IMR-90 (cell line): ENCODE measurements at regions not wholly inside any gene's neighbourhood (a gene's known extent, or its start where the extent isn't known, plus 50 kb on each side); places are given as distances from the start of the nearest gene placed in this dataset.

Source experiments
- ATAC-seq: fragments of 200-7000 bp; cut with Tn5 transposase; 2 replicates; pipeline ENCODE4 v1.9.1; 2020; ENCODE audit warnings: low read depth, mild to moderate bottlenecking, moderate library complexity
- BruUV-seq: library from RNA; stranded (reverse); fragments of 400-500 nt; replicated peaks from 2 replicates; lab custom pipeline; 2021; lab: Mats Ljungman, UMichigan
- CTCF ChIA-PET: fragments of 300-600 bp; formaldehyde crosslinking; extraction: SDS; loops from one replicate; lab custom pipeline; 2021; ENCODE audit warnings: antibody characterized with exemption; lab: Yijun Ruan, JAX
- POLR2A ChIA-PET: fragments of 300-600 bp; sonication (Branson Sonifier 250); formaldehyde crosslinking; loops from one replicate; lab custom pipeline; 2022; ENCODE audit warnings: antibody characterized with exemption; ENCODE audit not compliant: unreplicated experiment; lab: Charles Lee
- DNase-seq: peaks from one replicate; pipeline ENCODE4 v3.0.0; 2013
- H2AFZ ChIP-seq: replicated peaks from 2 replicates; pipeline ENCODE3; 2013; ENCODE audit warnings: low read length, mild to moderate bottlenecking; ENCODE audit not compliant: poor library complexity
- H2AK5ac ChIP-seq: 2 replicates; pipeline ENCODE4 v1.6.1; 2013; ENCODE audit warnings: low read depth, low read length, inconsistent platforms
- H2AK9ac ChIP-seq: replicated peaks from 2 replicates; pipeline ENCODE3; 2013; ENCODE audit warnings: mild to moderate bottlenecking, low read depth, low read length, moderate library complexity; ENCODE audit not compliant: poor library complexity
- H2BK120ac ChIP-seq: 2 replicates; pipeline ENCODE4 v1.6.1; 2013; ENCODE audit warnings: low read depth, low read length, inconsistent platforms
- H2BK15ac ChIP-seq: 3 replicates; pipeline ENCODE4 v1.6.1; 2013; ENCODE audit warnings: low read depth, low read length, inconsistent platforms
- H2BK20ac ChIP-seq: 2 replicates; pipeline ENCODE4 v1.6.1; 2013; ENCODE audit warnings: low read depth, mild to moderate bottlenecking, inconsistent platforms, low read length, moderate library complexity
- H2BK5ac ChIP-seq: 2 replicates; pipeline ENCODE4 v1.6.1; 2013; ENCODE audit warnings: mild to moderate bottlenecking, low read depth, low read length, inconsistent platforms; ENCODE audit not compliant: poor library complexity, severe bottlenecking
- H3K14ac ChIP-seq: replicated peaks from 2 replicates; pipeline ENCODE4 v1.6.1; 2013; ENCODE audit warnings: low read depth, low read length, inconsistent platforms
- H3K18ac ChIP-seq: 2 replicates; pipeline ENCODE4 v1.6.1; 2013; ENCODE audit warnings: low read depth, low read length, control low read depth
- H3K23ac ChIP-seq: 2 replicates; pipeline ENCODE4 v1.6.1; 2013; ENCODE audit warnings: low read depth, low read length, inconsistent platforms
- H3K27ac ChIP-seq: 2 replicates; pipeline ENCODE4 v1.5.1; 2013; ENCODE audit warnings: mild to moderate bottlenecking, control low read depth, low read length; ENCODE audit not compliant: insufficient read depth
- H3K27me3 ChIP-seq: 2 replicates; pipeline ENCODE4 v1.6.1; 2013; ENCODE audit warnings: low read length; ENCODE audit not compliant: control insufficient read depth, insufficient read depth
- H3K36me3 ChIP-seq: 2 replicates; pipeline ENCODE4 v1.6.1; 2013; ENCODE audit warnings: low read length, mixed read lengths; ENCODE audit not compliant: control insufficient read depth, insufficient read depth
- H3K4ac ChIP-seq: 2 replicates; pipeline ENCODE4 v1.6.1; 2013; ENCODE audit warnings: low read depth, low read length, inconsistent platforms
- H3K4me1 ChIP-seq: 2 replicates; pipeline ENCODE4 v1.6.1; 2013; ENCODE audit warnings: low read length, mixed read lengths; ENCODE audit not compliant: control insufficient read depth, insufficient read depth
- H3K4me2 ChIP-seq: 2 replicates; pipeline ENCODE4 v1.6.1; 2013; ENCODE audit warnings: low read depth, mild to moderate bottlenecking, control low read depth, low read length, moderate library complexity
- H3K4me3 ChIP-seq: 2 replicates; pipeline ENCODE4 v1.5.1; 2013; ENCODE audit warnings: low read depth, mild to moderate bottlenecking, control low read depth, low read length, moderate library complexity; ENCODE audit not compliant: insufficient read depth
- H3K56ac ChIP-seq: 2 replicates; pipeline ENCODE4 v1.6.1; 2013; ENCODE audit warnings: low read length, inconsistent platforms; ENCODE audit not compliant: insufficient read depth; ENCODE audit errors: extremely low read depth
- H3K79me1 ChIP-seq, 2 experiments: 2 replicates each; pipeline ENCODE4 v1.6.1; 2013; ENCODE audit warnings: low read length in 2 of 2, inconsistent platforms in 1 of 2, low read depth in 1 of 2
- H3K9ac ChIP-seq: 2 replicates; pipeline ENCODE4 v1.6.1; 2013; ENCODE audit warnings: low read depth, low read length, control low read depth
- H3K9me1 ChIP-seq: 2 replicates; pipeline ENCODE4 v1.6.1; 2013; ENCODE audit warnings: low read length, inconsistent platforms; ENCODE audit not compliant: insufficient read depth
- H3K9me3 ChIP-seq: 2 replicates; pipeline ENCODE4 v1.6.1; 2013; ENCODE audit warnings: low read length; ENCODE audit not compliant: control insufficient read depth, insufficient read depth
- H4K20me1 ChIP-seq: 2 replicates; pipeline ENCODE4 v1.6.1; 2013; ENCODE audit warnings: low read length, inconsistent platforms; ENCODE audit not compliant: insufficient read depth
- H4K5ac ChIP-seq: 2 replicates; pipeline ENCODE4 v1.6.1; 2013; ENCODE audit warnings: mild to moderate bottlenecking, low read depth, low read length, control low read depth
- H4K8ac ChIP-seq, 2 experiments: 2 replicates each; pipeline ENCODE4 v1.6.1; 2013; ENCODE audit warnings: low read depth in 2 of 2, low read length in 2 of 2, control low read depth in 1 of 2, inconsistent platforms in 1 of 2
- H4K91ac ChIP-seq: 2 replicates; pipeline ENCODE4 v1.6.1; 2013; ENCODE audit warnings: low read depth, low read length, inconsistent platforms; ENCODE audit not compliant: insufficient read depth
- BHLHE40 ChIP-seq: fragments of 150-350 bp; IDR thresholded peaks from 2 replicates; pipeline ENCODE4 v1.6.1; 2016; ENCODE audit warnings: mild to moderate bottlenecking, low read depth, low read length
- CEBPB ChIP-seq: IDR thresholded peaks from 2 replicates; pipeline ENCODE4 v1.6.1; 2012; ENCODE audit warnings: low read depth, low read length, improper control_type of control experiment
- CHD1 ChIP-seq: IDR thresholded peaks from 2 replicates; pipeline ENCODE4 v1.6.1; 2012; ENCODE audit warnings: low read depth, low read length, improper control_type of control experiment
- FOS ChIP-seq: fragments of 150-350 bp; IDR thresholded peaks from 2 replicates; pipeline ENCODE4 v1.6.1; 2016; ENCODE audit warnings: low read depth, low read length
- MAFK ChIP-seq: IDR thresholded peaks from 2 replicates; pipeline ENCODE4 v1.6.1; 2012; ENCODE audit warnings: low read depth, low read length, improper control_type of control experiment
- MAZ ChIP-seq: IDR thresholded peaks from 2 replicates; pipeline ENCODE4 v1.6.1; 2012; ENCODE audit warnings: low read depth, mild to moderate bottlenecking, low read length, improper control_type of control experiment, moderate library complexity, borderline replicate concordance
- MXI1 ChIP-seq: IDR thresholded peaks from 2 replicates; pipeline ENCODE4 v1.6.1; 2012; ENCODE audit warnings: low read depth, mild to moderate bottlenecking, low read length, moderate library complexity, borderline replicate concordance
- NFE2L2 ChIP-seq: fragments of 150-350 bp; IDR thresholded peaks from 2 replicates; pipeline ENCODE4 v1.6.1; 2016; ENCODE audit warnings: low read depth, mild to moderate bottlenecking, low read length
- POLR2A ChIP-seq: IDR thresholded peaks from 2 replicates; pipeline ENCODE4 v1.6.1; 2012; ENCODE audit warnings: mild to moderate bottlenecking, low read depth, low read length
- RAD21 ChIP-seq: IDR thresholded peaks from 2 replicates; pipeline ENCODE4 v1.6.1; 2012; ENCODE audit warnings: low read length, improper control_type of control experiment
- RCOR1 ChIP-seq: IDR thresholded peaks from 2 replicates; pipeline ENCODE4 v1.6.1; 2012; ENCODE audit warnings: mild to moderate bottlenecking, low read length, improper control_type of control experiment; ENCODE audit not compliant: insufficient replicate concordance
- RFX5 ChIP-seq: IDR thresholded peaks from 2 replicates; pipeline ENCODE4 v1.8.0; 2012; ENCODE audit warnings: low read depth, mild to moderate bottlenecking, low read length, moderate library complexity
- SMC3 ChIP-seq: fragments of 150-350 bp; IDR thresholded peaks from 2 replicates; pipeline ENCODE4 v1.6.1; 2016; ENCODE audit warnings: low read depth, mild to moderate bottlenecking, antibody characterized with exemption, low read length, moderate library complexity
- WGBS, 2 experiments: methylation state at CpG; one replicate each; pipeline versions ENCODE4 v1.1.5 to v1.1.7; 2013; ENCODE audit warnings: missing lambda C conversion rate in 2 of 2; ENCODE audit not compliant: insufficient read length in 1 of 2; ENCODE audit errors: extremely low coverage in 2 of 2; 5-methylcytosine and 5-hydroxymethylcytosine counted together
- dilution Hi-C: fragments of 300-500 bp; cut with HindIII; formaldehyde crosslinking; loops from one replicate; pipeline ENCODE4 v1.14.3; 2018; ENCODE audit warnings: low sequenced_read_pairs; ENCODE audit not compliant: unreplicated experiment
- in situ Hi-C: fragments of 300-500 bp; cut with MboI; formaldehyde crosslinking; loops from 3 replicates; pipeline ENCODE4 v1.14.3; 2019; ENCODE audit warnings: low sequenced_read_pairs, inconsistent platforms, mixed read lengths
- intact Hi-C: fragments of 100-400 bp; cut with micrococcal nuclease; formaldehyde crosslinking; loops from 2 replicates; pipeline ENCODE4 v1.10.0; 2022
- TF ChIP-seq, protein P1 (sequence below): conservative IDR thresholded peaks from 2 replicates; pipeline ENCODE4 v1.5.1; 2012; ENCODE audit warnings: mild to moderate bottlenecking, low read depth, low read length, improper control_type of control experiment

DNA sequence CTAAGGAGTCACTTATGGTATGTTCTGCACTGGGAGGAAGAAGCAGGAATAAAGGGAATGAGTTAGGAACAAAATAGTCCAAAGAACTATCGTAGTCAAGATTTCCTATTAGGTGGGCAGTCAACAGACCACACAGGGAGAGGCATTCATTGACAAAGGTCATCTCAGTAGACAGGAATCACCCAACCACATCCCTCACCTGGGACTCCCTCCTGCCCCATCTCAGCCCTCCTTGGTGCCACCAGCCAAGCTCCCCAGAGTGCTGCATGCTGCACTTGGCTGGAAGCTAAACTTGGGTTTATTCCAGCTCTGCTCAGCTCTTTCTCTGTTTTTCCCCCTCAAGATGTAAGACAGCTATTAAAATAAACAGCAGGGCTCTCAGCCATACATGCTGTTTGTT is 72.3 kb upstream of the CTNNB1 start:
- Histone ChIP-seq H4K91ac (no peak overlapping the region), H3K18ac (no peak overlapping the region), H4K5ac (no peak overlapping the region), H3K4me1 (no peaks in the 10 kb centered on the region), H3K23ac (no peak overlapping the region), H2BK15ac (no peak overlapping the region), H2BK120ac (no peak overlapping the region), H3K9me3 (peaks cover 4% of the 10 kb centered on the region; the same call in 1 of the 2 replicates), H2BK20ac (no peak overlapping the region), H2BK5ac (no peak overlapping the region), H4K8ac (no peak overlapping the region), H3K27me3 (no peaks in the 10 kb centered on the region), H3K4me2 (no peak overlapping the region), H3K9me1 (no peaks in the 10 kb centered on the region), H3K56ac (no peak overlapping the region), H3K36me3 (no peaks in the 10 kb centered on the region), H2AK5ac (no peak overlapping the region), H3K14ac (no peak overlapping the region), H2AK9ac (no peak overlapping the region), H3K27ac (no peak overlapping the region), H3K79me1 (no peaks in the 10 kb centered on the region), H3K4ac (no peak overlapping the region), H4K20me1 (no peaks in the 10 kb centered on the region), H2AFZ (no peak overlapping the region), H3K9ac (no peak overlapping the region), H3K4me3 (no peak overlapping the region)
- intact Hi-C loops: no loop called here
- ChIA-PET CTCF (no interaction called here), POLR2A (no interaction called here)
- BruUV-seq: no TSS peak
- dilution Hi-C loops: no loop called here
- ATAC-seq (no peak), DNase-seq (no peak)
- in situ Hi-C loops: no loop called here
- no CpG with 5 or more reads among the region's 1 CpG for WGBS, 2 experiments
- TF ChIP-seq RCOR1: no peak
- TF ChIP-seq, protein P1, sequence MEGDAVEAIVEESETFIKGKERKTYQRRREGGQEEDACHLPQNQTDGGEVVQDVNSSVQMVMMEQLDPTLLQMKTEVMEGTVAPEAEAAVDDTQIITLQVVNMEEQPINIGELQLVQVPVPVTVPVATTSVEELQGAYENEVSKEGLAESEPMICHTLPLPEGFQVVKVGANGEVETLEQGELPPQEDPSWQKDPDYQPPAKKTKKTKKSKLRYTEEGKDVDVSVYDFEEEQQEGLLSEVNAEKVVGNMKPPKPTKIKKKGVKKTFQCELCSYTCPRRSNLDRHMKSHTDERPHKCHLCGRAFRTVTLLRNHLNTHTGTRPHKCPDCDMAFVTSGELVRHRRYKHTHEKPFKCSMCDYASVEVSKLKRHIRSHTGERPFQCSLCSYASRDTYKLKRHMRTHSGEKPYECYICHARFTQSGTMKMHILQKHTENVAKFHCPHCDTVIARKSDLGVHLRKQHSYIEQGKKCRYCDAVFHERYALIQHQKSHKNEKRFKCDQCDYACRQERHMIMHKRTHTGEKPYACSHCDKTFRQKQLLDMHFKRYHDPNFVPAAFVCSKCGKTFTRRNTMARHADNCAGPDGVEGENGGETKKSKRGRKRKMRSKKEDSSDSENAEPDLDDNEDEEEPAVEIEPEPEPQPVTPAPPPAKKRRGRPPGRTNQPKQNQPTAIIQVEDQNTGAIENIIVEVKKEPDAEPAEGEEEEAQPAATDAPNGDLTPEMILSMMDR: no peak
- TF ChIP-seq SMC3: no peak
- TF ChIP-seq CEBPB: no peak
- no peak for TF ChIP-seq CHD1
- no peak for TF ChIP-seq MAZ
- no peak for TF ChIP-seq BHLHE40
- TF ChIP-seq MAFK: no peak
- TF ChIP-seq MXI1: no peak
- TF ChIP-seq POLR2A: no peak
- TF ChIP-seq FOS: no peak
- TF ChIP-seq RFX5: no peak
- no peak for TF ChIP-seq RAD21
- no peak for TF ChIP-seq NFE2L2
